Stimulated activated CD4-positive, alpha-beta T cell treated with anti-CD3 and anti-CD28 coated beads, Interleukin-12 subunit alpha, Interleukin-12 subunit beta, amount 100 ng/mL, for 48 hours (primary cell): ENCODE measurements at regions not wholly inside any gene's neighbourhood (a gene's known extent, or its start where the extent isn't known, plus 50 kb on each side); places are given as distances from the start of the nearest gene placed in this dataset.
"Not testable (repeated sequence)": the region's sequence is repeated elsewhere in the genome, so short reads cannot be mapped to it uniquely, and the experiment has no call there.

ENCODE experiments used
- DNase-seq, 3 donors: peaks; one replicate each; pipeline ENCODE4 v3.0.0-alpha.2; 2020; ENCODE audit warnings: low read depth in 2 of 3, low spot score in 1 of 3

DNA sequence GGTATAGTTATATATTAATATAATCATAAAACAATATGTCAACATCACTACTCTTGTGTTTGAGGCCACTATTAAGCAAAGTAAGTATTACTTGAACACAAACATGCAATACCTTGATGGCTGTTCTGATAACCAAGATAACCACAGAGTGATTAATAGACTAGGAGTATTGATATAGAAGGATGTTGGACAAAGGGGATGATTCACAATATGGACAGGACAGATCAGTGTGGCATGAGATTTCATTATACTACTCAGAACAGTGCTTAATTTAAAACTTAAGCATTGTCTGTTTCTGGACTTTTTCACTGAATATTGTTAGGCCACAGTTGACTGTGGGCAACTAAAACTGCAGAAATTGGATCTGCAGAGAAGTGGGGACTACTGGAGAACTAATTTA lies 384.2 kb downstream of the SLITRK1 start:
- no peak for DNase-seq

DNA sequence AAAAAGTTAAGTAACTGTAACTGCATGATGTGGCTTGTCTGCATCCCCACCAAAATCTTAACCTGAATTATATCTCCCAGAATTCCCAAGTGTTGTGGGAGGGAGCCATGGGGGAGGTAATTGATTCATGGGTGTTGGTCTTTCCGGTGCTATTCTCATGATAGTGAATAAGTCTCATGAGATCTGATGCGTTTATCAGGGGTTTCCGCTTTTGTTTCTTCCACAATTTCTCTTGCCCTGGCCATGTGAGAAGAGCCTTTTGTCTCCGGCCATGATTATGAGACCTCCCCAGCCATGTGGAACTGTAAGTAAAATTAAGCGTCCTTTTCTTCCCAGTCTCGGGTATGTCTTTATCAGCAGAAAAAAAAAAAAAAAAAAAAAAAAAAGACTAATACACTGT lies 385.8 kb downstream of the SLITRK1 start:
- DNase-seq: no peak

DNA sequence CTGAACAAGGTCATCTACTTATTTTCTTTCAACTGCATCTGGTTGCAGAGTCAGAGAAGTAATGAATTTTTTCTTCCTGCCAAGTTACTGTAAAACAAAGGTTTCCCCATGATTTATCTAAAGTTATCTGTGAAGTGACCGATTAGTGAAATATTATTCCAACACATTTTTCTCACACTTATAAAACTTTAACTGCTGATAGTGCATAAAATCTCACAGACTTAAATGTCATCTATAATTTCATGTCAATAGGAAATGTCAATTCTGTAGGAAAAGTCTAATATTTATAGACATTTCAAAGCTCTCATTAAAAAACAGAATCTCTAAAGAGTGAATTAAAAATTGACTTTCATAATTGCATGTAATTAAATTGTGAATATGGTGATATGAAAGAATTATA lies 397.2 kb downstream of the SLITRK1 start:
- DNase-seq: no peak

DNA sequence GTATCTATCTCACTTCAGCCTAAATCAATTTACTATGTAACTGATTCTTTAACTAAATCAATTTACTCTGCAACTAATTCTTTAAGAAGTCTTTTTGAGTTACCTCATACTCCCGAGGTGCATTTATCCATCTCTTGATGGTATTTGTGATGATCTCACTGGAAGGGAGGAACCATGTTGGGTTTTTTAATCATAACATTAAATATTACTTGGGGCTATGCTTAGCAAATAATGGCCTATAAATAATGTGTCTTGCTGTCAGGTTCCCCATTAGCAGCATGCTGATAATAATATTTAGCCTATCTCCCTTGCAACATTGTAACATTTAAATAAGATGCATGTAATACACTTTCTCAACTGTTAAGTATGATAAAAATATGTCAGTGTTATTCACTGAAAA lies 411.3 kb downstream of the SLITRK1 start:
- no peak for DNase-seq

DNA sequence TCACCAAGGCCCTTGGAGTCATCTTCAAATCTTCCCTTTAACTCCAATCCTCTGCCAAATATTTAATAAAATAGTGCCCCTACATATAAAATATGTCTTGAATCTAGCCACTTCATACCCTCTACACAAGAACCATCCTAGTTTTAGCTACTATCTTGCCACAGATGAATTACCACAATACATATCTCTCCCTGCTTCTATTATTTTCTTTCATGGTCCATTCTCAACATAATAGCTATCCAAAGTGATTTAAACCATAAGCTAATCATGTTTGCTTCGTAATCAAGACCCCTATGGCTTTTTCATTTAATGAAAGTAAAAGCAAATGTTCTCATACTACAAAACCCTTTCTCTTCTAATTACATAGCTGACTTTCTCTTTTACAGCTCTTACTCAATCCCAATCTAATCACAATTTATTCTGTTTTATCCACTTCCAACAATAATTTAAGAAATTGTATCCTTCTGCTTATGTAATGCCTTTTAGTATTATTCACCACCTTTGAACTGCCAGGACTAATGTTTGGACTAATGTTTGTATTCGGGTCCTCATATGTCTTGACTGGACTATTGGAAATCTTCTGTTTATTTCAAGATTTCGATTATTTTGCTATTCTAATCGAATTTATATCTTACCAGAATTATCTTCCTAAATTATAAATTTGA lies 412.0 kb downstream of the SLITRK1 start:
- DNase-seq: no peak

DNA sequence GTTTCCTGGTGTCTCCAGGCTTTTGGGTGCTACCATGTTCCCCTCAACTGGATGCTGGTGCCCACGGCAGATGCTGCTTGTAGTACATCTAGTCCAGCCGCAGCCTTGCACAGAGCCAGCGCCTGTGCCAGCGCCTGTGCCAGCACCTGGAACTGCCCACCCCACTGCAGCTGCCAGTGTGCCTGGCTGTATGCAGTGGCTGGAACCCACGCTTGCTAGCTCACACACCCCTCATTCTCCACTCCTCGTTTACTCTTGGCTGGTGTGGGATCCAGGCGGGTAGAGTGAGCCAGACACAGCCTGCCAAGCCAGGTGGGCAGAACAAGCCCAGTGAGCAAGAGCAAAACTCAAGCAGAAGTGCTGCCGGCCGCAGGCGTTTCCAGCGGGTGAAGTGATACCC lies 428.6 kb downstream of the SLITRK1 start:
- no peak for DNase-seq

DNA sequence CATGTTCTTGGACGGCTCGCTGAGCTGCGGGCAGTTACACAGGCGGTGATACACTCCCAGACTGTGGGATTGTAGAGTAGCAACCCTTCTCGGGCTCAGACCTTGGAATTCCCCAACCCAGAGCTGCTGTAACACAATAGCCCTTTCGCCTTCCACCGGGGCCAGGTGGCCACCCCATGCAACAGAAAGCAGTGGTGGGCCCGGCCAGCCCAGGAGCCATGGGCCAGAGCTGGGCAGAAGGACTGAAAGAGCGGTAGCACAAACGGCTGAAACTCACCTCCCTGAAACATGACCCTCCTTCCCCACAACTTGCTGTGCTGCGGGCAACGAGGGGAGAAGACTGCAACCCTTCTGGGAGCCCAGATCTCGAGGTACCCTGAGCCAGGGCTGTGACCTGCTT lies 429.0 kb downstream of the SLITRK1 start:
- DNase-seq: no peak

DNA sequence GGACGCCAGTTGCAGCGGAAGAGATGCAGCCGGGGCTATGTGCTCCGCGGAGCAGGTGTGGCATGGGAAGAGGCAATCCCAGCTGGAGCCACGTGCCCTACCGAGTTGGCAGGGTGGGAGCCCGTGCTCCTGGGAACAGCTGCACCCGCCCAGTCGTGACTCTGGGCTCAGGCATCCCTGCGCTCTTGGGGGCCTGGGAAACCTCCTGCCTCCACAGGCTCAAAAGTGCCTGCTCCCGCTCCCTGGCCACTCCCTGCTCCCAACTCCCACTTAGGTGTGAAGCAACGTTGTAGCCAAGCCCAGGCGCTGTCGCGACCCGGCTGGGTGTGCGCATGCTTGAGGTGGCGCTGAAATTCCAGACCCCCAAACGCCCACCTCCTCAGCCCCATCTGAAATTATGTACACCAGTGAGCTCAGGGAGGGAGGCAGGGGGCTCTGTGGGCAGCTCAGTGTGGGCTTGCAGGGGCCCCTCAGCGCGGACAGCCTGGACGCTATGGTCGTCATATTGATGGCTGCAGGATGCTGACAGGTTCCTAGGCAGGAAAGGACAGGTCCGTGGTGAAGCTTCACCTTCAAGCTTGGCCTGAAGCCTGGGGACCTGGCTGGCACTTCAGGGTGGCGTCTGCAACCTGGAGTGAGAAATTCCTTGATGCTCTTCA lies 429.9 kb downstream of the SLITRK1 start:
- no peak for DNase-seq

DNA sequence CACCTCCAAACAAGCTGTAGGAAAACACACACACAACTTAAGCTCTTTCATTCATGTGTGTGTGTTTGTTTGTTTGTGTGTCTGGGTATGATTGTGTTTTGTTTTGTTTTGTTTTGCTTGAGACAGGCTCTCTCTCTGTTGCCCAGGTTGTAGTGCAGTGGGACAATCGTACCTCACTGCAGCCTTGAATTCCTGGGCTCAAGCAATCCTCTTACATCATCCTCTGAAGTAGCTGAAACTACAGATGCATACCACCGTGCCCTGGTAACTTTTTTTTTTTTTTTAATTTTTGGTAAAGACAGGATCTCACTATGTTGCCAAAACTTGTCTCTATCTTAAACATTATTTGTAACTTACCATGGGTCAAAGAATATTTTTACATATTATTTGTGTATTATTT lies 431.7 kb downstream of the SLITRK1 start:
- DNase-seq: no peak

DNA sequence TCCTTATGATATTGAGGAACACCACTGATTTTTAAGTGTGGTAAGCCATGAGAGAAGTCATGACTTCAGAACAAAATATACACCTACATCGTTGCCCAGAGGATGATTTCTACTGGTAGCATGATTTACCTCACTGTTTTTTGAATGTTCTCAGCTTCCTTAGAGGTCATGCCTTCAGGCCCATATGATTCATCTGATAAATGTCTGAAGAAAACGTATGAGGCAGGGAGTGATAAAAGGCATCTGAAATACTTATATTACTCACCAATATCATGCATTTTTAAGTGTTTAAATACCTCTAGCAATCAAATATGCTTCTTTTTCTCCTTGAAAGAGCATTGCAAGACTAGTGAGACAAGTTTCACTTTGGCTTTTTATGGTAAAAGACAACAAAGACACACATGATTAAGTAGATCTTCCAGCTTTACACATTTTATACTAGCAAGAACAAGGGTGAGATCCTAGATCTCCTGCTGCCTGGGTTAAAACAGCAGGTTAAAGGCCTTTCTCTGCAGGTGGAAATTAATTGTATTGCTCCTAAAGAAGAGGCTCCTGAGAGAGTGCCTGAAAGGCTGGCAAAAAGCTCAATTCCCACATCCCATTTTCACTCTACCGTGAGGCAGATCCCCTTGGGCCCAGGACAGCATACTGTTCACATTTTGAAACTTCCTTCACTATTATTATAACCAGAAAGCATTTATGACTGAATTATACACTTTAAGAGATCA lies 432.4 kb downstream of the SLITRK1 start:
- no peak for DNase-seq

DNA sequence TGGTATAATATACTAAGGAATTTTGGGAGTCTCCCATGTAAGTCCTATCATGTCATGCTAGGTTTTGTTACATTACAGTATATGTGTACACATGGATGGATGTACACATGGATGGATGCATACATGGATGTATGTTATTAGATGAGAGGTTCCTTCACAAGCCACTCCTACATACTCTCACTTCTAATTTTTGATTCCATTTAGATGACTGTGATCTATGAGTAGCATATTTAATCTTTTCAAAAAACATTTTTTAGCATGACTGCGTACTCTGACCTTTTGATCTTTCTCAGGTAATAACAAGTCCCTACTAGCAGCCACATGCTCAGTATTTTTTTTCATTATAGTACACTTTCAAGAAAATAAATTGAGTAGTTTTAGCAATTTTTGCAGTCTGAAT lies 441.8 kb downstream of the SLITRK1 start:
- no peak for DNase-seq

DNA sequence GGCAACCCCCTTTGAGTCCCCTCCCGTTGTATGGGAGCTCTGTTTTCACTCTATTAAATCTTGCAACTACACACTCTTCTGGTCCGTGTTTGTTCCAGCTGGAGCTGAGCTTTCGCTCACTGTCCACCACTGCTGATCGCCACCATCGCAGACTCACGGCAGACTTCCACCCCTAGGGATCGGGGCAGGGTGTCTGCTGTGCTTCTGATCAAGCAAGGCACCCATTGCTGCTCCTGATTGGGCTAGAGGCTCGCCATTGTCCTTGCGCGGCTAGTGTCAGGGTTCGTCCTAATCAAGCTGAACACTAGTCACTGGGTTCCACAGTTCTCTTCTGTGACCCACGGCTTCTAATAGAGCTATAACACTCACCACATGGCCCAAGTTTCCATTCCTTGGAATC lies 442.8 kb downstream of the SLITRK1 start:
- DNase-seq: not testable (repeated sequence)

DNA sequence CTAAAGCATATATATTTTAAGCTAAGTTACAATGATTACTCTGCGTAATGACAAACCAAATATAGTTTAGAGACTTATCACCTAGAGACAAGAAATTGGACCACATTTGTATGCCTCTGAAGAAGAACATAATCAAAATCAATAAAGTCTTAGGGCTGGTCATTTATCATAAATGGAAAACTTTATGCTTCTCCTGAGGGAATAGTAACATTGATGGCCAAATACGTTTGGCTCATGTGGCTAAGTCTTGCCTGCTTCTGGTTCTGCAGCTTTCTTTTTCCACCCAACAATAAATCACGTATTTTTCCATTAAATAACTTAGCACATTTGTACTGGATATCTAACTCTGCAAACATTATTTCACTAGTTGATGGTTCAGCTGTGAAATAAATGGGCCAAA lies 458.4 kb downstream of the SLITRK1 start:
- no peak for DNase-seq

DNA sequence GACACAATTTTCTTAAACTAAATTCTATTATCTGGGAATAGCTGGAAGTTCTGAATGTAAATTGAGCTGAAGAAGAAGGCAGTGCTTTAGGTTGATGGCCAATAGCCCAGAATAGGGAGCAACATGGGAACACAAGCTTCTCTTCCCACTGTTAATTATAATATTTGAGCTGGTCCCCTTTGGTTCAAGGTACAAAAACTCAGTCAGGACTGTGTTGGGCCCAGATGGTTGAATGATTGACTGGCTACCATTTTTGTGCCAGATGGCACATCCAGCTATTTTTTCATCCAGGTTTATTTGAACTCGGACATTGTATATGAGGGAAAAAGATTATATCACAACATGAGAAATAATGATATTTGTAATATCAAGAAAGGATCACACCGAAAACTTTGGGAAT lies 458.9 kb downstream of the SLITRK1 start:
- no peak for DNase-seq

DNA sequence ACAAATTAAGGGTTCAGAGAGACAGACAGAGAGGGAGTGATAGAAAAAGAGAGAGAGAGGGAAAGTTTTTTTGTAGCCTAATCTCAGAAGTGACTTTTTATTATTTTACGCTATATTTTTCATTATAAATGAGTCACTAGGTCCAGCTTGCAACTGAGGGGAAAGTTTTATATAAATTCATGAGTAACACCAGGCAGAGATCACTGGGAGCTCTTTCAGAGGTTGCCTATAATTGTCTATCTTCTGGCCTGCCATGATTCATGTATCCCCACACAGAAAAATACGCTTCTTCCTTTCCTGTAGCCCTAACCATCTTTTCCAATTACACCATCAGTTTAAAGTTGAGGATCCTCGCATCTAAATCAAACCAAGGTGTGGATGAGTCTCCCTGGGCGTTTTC lies 467.9 kb downstream of the SLITRK1 start:
- no peak for DNase-seq

DNA sequence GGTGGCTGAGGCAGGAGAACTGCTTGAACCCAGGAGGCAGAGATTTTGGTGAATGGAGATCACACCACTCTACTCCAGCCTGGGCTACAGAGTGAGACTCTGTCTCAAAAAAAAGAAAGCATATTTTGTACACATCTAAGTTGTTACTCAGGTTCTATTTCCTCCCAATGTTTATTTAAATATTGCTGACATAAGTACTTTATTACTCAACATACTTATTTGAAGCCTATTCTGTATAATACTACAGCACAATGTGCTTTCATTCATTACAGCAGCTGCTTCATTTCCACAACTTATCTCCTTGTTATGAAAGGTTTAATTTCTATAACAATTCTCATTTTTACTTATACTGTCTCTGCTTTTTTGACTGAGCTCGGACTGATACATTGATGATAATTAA lies 495.7 kb downstream of the SLITRK1 start:
- no peak for DNase-seq

DNA sequence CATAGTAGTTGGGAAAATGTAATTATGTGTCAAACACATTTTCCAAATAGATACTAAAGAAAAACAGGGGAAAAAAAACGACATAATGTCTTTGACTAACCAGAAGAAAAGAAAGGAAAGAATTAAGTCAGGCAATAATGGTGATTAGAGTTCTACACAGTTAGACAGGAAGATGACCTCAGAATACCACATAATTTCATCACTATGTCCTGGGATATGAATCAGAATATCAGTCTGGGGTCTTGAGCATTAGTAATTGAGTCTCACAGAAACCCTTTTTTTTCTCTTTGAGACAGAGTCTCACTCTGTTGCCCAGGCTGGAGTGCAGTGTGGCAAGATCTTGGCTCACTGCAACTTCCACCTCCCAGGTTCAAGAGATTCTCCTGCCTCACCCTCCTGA lies 503.4 kb downstream of the SLITRK1 start:
- DNase-seq: no peak

DNA sequence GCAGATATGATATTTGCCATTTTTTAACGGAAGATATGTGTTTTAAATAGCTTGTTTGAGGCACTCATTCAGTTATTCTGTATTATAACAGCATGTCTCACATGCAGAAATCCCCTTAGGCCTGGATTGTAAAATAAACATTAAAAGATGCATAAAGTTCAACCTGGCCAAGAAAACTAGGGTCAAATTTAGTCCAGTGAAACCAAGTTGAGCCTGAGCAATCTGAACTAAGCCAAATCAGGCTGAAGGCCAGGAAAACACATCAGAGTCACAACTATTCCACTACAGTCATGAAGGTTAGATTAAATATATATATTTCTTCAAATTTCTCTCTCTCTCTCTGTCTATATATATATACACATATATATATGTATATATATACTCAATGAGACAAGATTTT lies 504.8 kb downstream of the SLITRK1 start:
- DNase-seq: no peak

DNA sequence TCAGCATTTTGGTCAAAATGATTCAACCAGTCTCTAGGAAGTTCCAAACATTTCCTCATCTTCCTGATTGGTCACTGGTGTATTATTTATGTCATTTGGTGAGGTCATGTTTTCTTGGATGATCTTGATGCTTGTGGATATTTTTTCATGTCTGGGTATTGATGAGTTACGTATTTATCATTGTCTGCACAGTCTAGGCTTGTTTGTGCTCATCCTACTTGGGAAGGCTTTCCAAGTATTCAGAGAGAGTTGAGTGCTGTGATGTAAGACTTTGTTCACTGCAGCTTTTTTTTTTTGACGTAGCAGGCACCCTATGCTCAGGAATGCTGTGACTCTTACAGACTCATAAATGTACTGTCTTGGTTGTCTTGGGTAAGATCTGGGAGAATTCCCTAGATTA lies 509.5 kb downstream of the SLITRK1 start:
- DNase-seq: no peak

DNA sequence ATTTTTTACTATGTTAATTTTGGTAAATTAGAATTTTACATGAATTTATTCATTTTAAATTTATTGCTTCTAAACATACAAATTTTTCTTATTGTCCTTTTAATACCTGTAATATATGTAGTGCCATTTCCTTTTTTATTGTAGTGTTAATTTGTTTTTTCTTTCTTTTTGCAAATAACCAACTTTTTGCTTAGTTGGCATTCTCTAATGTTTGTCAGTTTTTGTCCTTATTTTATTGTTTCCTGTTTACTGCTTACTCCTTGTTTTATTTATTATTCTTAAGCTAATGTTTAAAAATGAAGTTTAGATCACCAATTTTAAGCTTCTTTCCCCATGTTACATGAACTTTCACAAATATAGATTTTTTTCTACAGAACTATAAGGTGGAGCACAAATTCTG lies 516.6 kb downstream of the SLITRK1 start:
- DNase-seq: no peak

DNA sequence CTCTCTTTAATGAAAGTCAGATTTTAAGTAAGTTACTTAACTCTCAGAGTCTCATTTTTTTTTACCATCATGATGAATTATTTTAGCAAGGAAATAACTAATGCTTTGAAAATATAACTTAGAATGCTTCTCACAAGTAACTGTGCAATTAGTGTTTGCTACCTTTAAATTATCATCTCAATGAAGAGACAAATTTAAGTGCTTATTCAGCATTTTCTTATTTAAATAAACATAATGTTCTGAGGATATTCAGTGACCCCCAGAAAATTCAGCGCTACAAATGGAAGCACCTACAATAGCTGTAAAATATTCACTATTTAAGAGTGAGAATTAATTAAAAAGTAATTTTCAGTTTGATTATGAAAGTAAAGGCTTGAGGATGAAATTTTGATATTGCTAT lies 527.2 kb downstream of the SLITRK1 start:
- DNase-seq: no peak

DNA sequence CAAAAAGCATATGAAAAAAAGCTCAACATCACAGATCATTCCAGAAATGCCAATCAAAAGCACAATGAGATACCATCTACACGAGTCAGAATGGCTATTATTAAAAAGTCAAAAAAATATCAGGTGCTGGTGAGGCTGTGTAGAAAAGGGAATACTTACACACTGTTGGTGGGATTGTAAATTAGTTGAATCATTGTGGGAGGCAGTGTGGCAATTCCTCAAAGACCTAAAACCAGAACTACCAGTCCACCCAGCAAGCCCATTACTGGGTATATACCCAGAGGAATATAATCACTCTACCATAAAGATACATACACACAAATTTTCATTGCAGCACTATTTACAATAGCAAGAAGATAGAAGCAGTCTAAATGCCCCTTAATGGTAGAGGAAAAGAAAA lies 529.9 kb downstream of the SLITRK1 start:
- no peak for DNase-seq

DNA sequence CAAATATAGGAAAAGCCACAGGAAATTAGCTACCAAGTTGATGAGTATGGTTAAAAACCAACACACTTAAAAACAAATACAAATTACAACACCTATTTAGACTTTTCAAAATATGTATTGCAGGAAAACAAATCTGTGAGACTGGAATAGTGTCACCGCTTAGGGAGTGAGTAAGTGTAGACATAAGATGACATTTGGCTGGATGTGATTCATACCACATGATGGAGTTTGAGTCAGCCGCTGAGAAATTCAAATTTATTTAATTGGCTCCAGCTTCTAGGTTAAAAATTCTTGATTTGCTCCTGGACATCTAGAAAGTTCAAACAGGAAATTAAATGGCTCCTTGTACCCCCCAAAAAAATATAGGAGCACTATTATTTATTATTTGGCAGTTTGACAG lies 531.7 kb downstream of the SLITRK1 start:
- DNase-seq: no peak
